ENCODE measurements at regions not wholly inside any gene's neighbourhood (a gene's known extent, or its start where the extent isn't known, plus 50 kb on each side); places are given as distances from the start of the nearest gene placed in this dataset.

DNA sequence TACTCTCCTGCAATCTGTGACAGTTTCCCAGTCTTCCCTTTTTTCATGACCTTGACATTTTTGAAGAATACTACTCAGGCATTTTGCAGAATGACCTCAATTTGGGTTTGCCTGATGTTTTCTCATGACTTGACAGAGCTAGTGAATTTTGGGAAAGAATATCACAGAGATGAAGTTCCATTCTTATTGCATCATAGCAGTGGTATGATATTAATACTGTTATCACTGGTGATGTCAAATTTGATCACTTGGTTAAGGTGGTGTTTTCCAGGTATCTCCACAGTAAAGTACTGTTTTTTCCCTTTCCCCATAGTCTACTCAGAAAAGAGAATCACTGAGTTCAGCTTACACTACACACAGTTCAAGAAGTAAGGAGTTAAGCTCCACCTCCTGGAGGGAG lies 56.2 kb upstream of the XPA start (continued):
- TF ChIP-seq, protein P1, sequence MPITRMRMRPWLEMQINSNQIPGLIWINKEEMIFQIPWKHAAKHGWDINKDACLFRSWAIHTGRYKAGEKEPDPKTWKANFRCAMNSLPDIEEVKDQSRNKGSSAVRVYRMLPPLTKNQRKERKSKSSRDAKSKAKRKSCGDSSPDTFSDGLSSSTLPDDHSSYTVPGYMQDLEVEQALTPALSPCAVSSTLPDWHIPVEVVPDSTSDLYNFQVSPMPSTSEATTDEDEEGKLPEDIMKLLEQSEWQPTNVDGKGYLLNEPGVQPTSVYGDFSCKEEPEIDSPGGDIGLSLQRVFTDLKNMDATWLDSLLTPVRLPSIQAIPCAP (CRISPR knock-in tag; IDR thresholded peaks at IDR 0.05; ENCODE audit: borderline replicate concordance), result no peak
- TF ChIP-seq NFE2 (IDR thresholded peaks at IDR 0.05; ENCODE audit: low read depth) (no peak), ZNF507 (tag; conservative IDR thresholded peaks at IDR 0.05) (no peak), CBFA2T3 (IDR thresholded peaks at IDR 0.05) (no peak)
- TF ChIP-seq, protein P2, sequence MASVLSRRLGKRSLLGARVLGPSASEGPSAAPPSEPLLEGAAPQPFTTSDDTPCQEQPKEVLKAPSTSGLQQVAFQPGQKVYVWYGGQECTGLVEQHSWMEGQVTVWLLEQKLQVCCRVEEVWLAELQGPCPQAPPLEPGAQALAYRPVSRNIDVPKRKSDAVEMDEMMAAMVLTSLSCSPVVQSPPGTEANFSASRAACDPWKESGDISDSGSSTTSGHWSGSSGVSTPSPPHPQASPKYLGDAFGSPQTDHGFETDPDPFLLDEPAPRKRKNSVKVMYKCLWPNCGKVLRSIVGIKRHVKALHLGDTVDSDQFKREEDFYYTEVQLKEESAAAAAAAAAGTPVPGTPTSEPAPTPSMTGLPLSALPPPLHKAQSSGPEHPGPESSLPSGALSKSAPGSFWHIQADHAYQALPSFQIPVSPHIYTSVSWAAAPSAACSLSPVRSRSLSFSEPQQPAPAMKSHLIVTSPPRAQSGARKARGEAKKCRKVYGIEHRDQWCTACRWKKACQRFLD (CRISPR knock-in tag; IDR thresholded peaks at IDR 0.05), result no peak

DNA sequence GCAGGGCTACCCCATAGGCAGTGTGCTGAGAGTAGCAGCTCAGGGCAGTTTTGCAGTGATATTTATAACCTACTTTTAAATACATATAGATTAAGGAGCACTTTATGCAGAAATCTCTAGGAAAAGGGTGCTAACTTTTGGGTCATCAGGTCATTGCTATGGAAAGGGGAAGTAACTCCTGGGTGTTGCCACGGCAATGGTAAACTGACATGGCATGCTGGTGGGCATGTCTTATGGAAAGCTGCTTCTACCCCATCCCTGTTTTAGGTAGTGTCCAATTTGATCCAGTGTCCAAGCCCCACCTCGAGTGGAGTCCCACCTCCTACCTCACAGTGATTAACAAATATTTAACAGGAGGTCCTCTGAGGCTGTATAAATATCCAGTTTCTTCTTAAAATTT lies 56.8 kb upstream of the XPA start:
- no peaks in the 10 kb centered on the region for H3K79me2 ChIP-seq (ENCODE audit: control insufficient read depth, insufficient read depth, low read length)
- CTCF ChIA-PET (ENCODE audit: low intra/inter-chr PET ratio), result no interaction called here
- peak; percentile 60 for TF ChIP-seq RFX1 (IDR thresholded peaks at IDR 0.05)
- TF ChIP-seq RBM39 (optimal IDR thresholded peaks at IDR 0.05; ENCODE audit: low read depth, low read length), result no peak
- TF ChIP-seq, protein P3, sequence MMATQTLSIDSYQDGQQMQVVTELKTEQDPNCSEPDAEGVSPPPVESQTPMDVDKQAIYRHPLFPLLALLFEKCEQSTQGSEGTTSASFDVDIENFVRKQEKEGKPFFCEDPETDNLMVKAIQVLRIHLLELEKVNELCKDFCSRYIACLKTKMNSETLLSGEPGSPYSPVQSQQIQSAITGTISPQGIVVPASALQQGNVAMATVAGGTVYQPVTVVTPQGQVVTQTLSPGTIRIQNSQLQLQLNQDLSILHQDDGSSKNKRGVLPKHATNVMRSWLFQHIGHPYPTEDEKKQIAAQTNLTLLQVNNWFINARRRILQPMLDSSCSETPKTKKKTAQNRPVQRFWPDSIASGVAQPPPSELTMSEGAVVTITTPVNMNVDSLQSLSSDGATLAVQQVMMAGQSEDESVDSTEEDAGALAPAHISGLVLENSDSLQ (IDR thresholded peaks at IDR 0.05), result peak; percentile 24; the same call in 1 of the 2 replicates
- no peaks in the 10 kb centered on the region for H3K9me1 ChIP-seq (ENCODE audit: control insufficient read depth, insufficient read depth, low read length)
- in situ Hi-C loops (cut with MboI) (no loop called here), intact Hi-C loops (cut with micrococcal nuclease) (no loop called here)
- H3K4me3 ChIP-seq, result no peak overlapping the region
- no peaks in the 10 kb centered on the region for H3K9me3 ChIP-seq (replicated peaks; ENCODE audit: control insufficient read depth, insufficient read depth, low read depth, low read length)
- WGBS (ENCODE audit: insufficient coverage, low coverage, missing lambda C conversion rate), result 0% methylated on average over 2 of the region's 2 CpGs
- ATAC-seq (no peak), FAIRE-seq (no peak), DNase-seq (ENCODE audit: extremely low read depth in 1 of 4, low spot score in 3 of 4) (no peak)
- H3K9ac ChIP-seq (ENCODE audit: insufficient read depth in 1 of 2, low read depth in 2 of 2, low read length in 2 of 2), result no peak overlapping the region
- H2AFZ ChIP-seq (ENCODE audit: low read depth, low read length), result no peak overlapping the region
- no peaks in the 10 kb centered on the region for H3K4me1 ChIP-seq (replicated peaks in 1 of 2; ENCODE audit: control insufficient read depth in 2 of 2, insufficient read depth in 2 of 2, low read length in 2 of 2)
- H4K20me1 ChIP-seq (replicated peaks; ENCODE audit: control insufficient read depth, insufficient read depth, low read length), result no peaks in the 10 kb centered on the region
- H3K27ac ChIP-seq (ENCODE audit: extremely low read depth, low read depth, low read length), result no peak overlapping the region
- POLR2A ChIA-PET, result interaction anchor here (0.7 to 1.3 kb wide), 3 partner anchors 10 to 67 kb away, joined by 3 to 5 read pairs (median 4); no protein-coding TSS in a partner anchor
- peaks cover 3 to 17% of the 10 kb centered on the region in 2 experiments; a peak in 3 of 5 replicates for H3K27me3 ChIP-seq (ENCODE audit: control insufficient read depth in 2 of 2, insufficient read depth in 2 of 2, low read length in 2 of 2)
- BruUV-seq (replicated peaks), result no TSS peak
- H3K4me2 ChIP-seq (ENCODE audit: insufficient read depth, low read length), result no peak overlapping the region
- H3K36me3 ChIP-seq (ENCODE audit: control insufficient read depth, insufficient read depth, low read length), result no peaks in the 10 kb centered on the region
